Left ventricle myocardium superior (tissue), 1 donor: ENCODE measurements at regions not wholly inside any gene's neighbourhood (a gene's known extent, or its start where the extent isn't known, plus 50 kb on each side); places are given as distances from the start of the nearest gene placed in this dataset.
"Not testable (repeated sequence)": the region's sequence is repeated elsewhere in the genome, so short reads cannot be mapped to it uniquely, and the experiment has no call there.

Source experiments
- ATAC-seq: fragments of 200-7000 bp; cut with Tn5 transposase; one replicate; pipeline ENCODE4 v1.9.1; 2020; ENCODE audit warnings: mild to moderate bottlenecking, moderate library complexity
- DNase-seq: peaks from one replicate; pipeline ENCODE4 v3.0.0-alpha.2; 2020
- intact Hi-C: fragments of 100-400 bp; cut with micrococcal nuclease; formaldehyde crosslinking; loops from one replicate; pipeline ENCODE4 v1.11.0; 2022
- donor health status: DM: no; HTN: yes; CAD: no; lungs with severe emphysema.

DNA sequence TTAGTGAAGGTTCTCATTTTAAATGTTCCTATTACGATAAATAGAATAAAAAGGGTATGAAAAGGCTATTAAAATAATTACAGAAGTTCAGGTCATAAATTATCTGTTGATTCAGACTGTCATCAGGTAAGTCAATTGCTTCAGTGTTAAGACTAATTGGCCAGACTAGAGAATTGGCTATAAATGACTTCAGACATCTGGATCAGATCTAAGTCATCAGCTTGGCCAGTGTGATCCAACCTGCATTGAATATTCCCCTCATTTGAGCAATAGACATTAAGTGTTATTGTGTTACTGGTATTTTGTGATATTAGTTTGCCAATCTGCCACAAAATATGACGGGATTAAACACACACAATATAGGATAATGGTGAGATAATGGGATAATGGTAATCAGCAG is 377.6 kb upstream of the CITED2 start:
- intact Hi-C loops: no loop called here
- no peak for ATAC-seq
- no peak for DNase-seq

- intact Hi-C loops: no loop called here
- DNase-seq (no peak), ATAC-seq (no peak)
Measured at GRCh38 chr6:139751179-139751578, 376.7 kb upstream of the CITED2 start.

DNA sequence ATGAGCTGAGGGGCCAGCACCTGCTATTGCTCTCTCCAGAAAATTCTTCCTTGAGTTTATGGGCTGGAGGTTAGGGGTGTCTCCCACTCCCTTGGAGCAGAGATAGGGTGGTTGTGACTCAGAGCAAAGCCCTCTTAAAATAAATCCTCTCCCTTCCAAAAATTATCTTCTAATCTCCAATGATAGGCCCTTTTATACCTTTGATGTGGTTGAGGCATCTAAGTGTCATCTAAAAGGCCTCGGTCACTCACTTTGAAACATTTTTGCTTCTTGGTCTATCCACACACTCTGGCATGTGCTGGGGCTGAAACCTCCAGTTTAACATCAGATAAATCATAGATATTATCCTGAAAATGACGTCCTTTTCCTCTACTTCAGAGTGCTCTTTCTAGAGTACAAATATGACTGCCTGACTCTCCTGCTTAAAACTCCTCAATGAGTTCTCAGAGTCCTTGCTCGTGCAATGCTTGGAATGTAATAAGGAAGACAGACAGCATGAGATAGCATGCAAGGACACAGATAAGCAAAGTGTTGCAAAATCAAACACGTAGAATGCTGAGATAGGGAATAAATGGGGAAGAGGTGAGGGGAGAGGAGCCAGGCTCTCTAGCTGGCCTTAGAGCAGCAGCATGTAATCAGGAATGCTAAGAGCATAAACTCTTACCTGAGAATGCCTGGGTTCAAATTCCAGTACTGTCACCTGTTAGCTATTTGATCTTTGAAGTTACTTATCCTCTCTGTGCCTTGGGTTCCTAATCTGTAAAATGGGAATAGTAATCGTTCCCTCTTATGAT is 374.1 kb upstream of the CITED2 start:
- DNase-seq (no peak), ATAC-seq (peak; percentile 57)
- intact Hi-C loops: no loop called here

- ATAC-seq: no peak
- intact Hi-C loops: no loop called here
- no peak for DNase-seq
Measured at GRCh38 chr6:139747154-139747553, 372.7 kb upstream of the CITED2 start.

GRCh38 chr6:139744891-139745290 is 370.4 kb upstream of the CITED2 start:
- no peak for ATAC-seq
- no peak for DNase-seq
- intact Hi-C loops: no loop called here

DNA sequence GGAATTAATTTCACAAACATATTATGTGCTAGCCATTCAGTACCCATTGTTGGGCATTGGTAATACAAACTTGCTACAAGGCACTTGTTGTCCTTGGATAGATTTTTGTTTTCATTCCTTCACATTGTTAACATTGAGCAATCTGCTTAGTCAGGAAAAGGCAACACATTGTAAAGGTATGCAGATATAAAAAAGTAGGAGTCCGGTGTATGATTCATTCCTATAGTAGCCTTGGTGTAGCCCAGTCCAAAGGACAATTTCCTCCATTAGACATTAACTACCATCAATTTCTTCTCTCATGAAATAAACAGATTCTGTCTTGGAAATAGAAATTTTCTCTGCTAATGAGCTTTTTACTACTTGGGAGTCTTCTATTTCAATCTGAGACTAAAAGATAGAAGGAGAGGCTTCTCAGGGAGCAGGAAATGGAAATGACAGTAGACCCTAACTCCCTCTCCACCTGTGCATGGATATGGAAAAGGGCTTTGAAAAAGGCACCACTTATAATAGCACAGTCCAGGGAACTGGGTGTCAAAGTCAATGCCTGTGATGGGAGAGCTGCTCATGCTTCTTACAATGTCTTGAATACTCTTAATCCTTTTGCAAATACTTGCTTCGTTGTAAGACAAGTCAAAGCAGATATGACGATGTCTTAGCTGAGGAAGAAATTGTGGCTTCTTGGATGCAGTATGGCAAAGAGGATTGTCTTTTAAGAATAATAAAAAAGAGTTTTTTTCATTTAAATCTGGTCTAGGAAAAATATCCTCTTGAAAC is 369.4 kb upstream of the CITED2 start:
- intact Hi-C loops: no loop called here
- DNase-seq (no peak), ATAC-seq (no peak)

DNA sequence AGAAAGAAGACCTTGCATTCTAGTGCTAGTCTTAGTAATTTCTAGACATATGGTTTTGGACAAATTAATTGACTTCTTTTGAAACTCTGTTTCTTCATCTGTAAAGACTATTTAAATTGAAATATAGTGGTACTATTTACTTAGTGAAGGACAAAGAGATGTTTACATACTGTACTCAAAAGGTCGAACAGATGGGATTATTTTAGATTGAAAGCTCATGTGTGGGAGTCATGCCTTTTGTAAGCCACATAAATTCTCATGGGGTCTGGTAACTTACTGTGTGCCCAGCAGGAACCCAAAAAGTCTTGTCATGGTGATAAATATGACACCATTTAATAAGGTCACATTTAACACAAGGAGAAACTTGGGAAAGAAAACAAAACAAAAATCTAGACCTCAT is 368.2 kb upstream of the CITED2 start:
- no peak for ATAC-seq
- intact Hi-C loops: no loop called here

DNA sequence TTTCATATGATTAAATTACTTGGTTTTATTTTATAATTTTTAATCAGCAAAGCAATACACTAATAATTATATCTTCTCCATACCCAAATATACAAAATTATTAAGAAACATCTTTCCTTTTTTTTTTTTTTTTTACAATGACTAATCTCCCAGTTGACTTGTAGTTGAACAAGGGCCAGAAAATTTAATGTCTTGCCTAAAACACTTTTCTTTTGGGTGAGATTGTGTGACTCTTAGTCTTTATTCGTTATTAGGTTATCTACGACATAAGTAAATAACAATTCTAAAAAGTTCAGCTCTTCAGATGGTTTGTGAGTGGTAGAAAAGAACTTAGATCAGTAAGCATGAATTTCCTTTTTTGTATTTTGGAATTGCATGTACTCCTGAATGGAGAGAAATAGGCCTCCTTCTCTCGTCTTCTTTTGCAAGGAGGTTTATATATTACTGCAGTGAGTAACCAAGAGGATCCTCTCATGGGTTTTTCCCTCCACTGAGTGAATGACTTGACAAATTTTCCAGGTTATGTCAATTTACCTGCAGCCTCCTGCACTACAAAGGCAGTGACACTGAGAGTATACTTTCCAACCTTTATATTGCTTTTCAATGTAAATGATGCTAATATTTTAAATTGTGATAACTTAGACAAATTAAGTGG is 364.5 kb upstream of the CITED2 start:
- DNase-seq: no peak
- intact Hi-C loops: no loop called here
- no peak for ATAC-seq

More for the DNA sequence above, 368.2 kb upstream of the CITED2 start:
- no peak for DNase-seq

GRCh38 chr6:139736325-139736906 is 362.0 kb upstream of the CITED2 start:
- ATAC-seq (no peak), DNase-seq (no peak)
- intact Hi-C loops: no loop called here

- no peak for ATAC-seq
- no peak for DNase-seq
- intact Hi-C loops: no loop called here
Measured at GRCh38 chr6:139732451-139732850, 358.0 kb upstream of the CITED2 start.

- DNase-seq (no peak), ATAC-seq (no peak)
- intact Hi-C loops: no loop called here
Measured at GRCh38 chr6:139730340-139730974, 356.0 kb upstream of the CITED2 start.

- intact Hi-C loops: no loop called here
- ATAC-seq (no peak), DNase-seq (no peak)
Measured at GRCh38 chr6:139728876-139729427, 354.5 kb upstream of the CITED2 start.

DNA sequence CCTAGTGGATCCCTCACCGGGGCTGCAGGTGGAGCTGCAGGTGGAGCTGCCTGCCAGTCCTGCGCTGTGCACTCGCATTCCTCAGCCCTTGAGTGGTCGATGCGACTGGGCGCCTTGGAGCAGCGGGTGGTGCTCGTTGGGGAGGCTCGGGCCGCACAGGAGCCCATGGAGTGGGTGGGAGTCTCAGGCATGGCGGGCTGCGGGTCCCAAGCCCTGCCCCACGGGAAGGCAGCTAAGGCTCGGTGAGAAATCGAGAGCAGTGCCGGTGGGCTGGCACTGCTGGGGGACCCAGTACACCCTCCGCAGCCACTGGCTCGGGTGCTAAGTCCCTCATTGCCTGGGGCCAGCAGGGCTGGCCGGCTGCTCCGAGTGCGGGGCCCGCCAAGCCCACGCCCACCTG is 351.8 kb upstream of the CITED2 start:
- ATAC-seq, intact Hi-C loops, DNase-seq: not testable (repeated sequence)

- DNase-seq (no peak), ATAC-seq (no peak)
- intact Hi-C loops: no loop called here
Measured at GRCh38 chr6:139722530-139722929, 348.1 kb upstream of the CITED2 start.

DNA sequence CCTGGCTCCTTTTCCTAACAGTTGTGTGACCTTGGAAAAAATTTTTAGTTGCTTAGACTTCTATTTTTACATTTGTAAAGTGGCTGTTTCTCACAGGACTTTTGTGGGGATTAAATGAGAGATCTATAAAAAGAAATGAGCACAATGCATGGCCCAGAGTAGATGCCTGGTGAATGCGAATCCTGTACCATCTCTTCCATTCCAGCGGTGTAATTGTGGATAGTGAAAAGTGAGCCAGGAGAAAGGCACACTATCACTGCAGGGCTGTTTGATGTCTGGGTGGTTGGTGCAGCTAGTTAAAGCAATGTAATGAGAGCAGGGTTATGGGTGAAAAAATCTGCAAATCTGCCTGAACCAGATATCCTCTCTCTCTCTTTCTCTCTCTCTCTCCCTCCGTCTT is 347.5 kb upstream of the CITED2 start:
- intact Hi-C loops: no loop called here
- ATAC-seq (no peak), DNase-seq (no peak)

GRCh38 chr6:139713900-139714506 is 339.6 kb upstream of the CITED2 start:
- no peak for ATAC-seq
- intact Hi-C loops: no loop called here

GRCh38 chr6:139713424-139713823 is 339.0 kb upstream of the CITED2 start:
- intact Hi-C loops: no loop called here
- no peak for ATAC-seq
- DNase-seq: no peak

More at GRCh38 chr6:139713900-139714506, 339.6 kb upstream of the CITED2 start:
- no peak for DNase-seq

DNA sequence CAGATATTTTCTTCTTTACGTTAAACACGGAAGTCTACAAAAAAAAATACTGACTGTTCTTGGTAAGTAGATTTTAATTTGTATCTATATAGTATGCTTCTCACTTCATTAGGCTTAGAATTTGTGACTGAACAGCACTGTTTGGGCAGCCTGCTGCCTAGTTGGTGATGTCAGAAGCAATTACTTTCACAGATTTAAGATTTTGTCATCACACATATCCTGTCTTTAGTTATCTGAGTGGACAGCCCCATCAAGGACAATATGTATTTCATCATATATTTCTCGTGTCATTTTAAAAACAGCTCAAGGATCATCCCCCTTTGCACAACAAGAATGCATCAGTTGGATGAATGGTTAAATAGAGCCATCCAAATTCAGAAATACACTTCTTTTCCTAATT is 338.4 kb upstream of the CITED2 start:
- intact Hi-C loops: no loop called here
- ATAC-seq (no peak), DNase-seq (no peak)
